ENCODE measurements at regions not wholly inside any gene's neighbourhood (a gene's known extent, or its start where the extent isn't known, plus 50 kb on each side); places are given as distances from the start of the nearest gene placed in this dataset.

- TF ChIP-seq REST (IDR thresholded peaks at IDR 0.05; ENCODE audit: insufficient read depth in 1 of 2, low read depth in 2 of 2, low read length in 2 of 2), result no peak
These were observed 61.1 kb upstream of the PALM2AKAP2 start for GRCh38 chr9:109718861-109719260.

DNA sequence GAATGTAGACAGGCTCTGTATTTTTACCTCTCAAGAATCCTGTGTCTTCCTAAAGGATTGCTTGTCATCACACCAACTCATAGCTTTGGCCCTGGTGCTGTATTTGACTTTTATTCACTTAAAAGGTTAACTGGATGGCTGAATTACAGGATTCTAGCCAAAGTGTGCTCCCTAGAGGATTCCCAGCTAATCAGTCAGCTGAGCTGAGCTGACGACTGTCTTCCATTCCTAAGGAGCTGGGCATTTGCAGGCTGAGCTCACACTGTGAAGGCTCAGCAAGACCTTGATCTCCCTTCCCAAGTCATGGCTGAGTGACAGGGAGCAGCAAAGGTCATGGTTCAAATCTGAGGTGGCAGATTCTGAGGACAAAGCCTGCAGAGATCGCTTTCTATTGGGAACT is 59.0 kb upstream of the PALM2AKAP2 start:
- TF ChIP-seq POLR2AphosphoS5 (IDR thresholded peaks at IDR 0.05; ENCODE audit: low read depth, low read length) (no peak), REST (IDR thresholded peaks at IDR 0.05; ENCODE audit: insufficient read depth in 1 of 2, low read depth in 2 of 2, low read length in 2 of 2) (no peak), TAF1 (IDR thresholded peaks at IDR 0.05; ENCODE audit: borderline replicate concordance, insufficient read depth, low read length) (no peak), FOXP2 (optimal IDR thresholded peaks at IDR 0.05; ENCODE audit: borderline replicate concordance, extremely low read depth, extremely low read length, insufficient read depth) (no peak), SIN3A (IDR thresholded peaks at IDR 0.05; ENCODE audit: borderline replicate concordance, insufficient read depth, low read length) (no peak)

DNA sequence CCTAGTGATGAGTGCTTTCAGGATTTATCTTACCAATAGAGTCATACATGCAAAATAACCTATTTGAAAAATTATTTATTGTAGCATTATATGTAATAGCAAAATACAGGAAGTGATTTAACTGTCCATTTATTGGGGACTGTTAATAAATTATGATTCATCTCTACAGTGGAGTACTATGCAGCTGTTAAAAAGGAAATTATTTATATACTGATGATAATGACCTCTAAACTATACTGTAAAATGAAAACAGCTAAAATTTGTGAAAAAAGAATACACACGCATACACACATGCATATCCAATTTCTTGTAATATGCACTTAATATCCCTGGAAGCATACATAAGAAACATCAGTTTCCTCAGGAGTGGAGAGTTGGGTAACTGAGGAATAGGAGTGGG is 58.0 kb upstream of the PALM2AKAP2 start:
- no peak for TF ChIP-seq SIN3A (IDR thresholded peaks at IDR 0.05; ENCODE audit: borderline replicate concordance, insufficient read depth, low read length)
- no peak for TF ChIP-seq FOXP2 (optimal IDR thresholded peaks at IDR 0.05; ENCODE audit: borderline replicate concordance, extremely low read depth, extremely low read length, insufficient read depth)
- TF ChIP-seq REST (IDR thresholded peaks at IDR 0.05; ENCODE audit: insufficient read depth in 1 of 2, low read depth in 2 of 2, low read length in 2 of 2), result no peak
- no peak for TF ChIP-seq TAF1 (IDR thresholded peaks at IDR 0.05; ENCODE audit: borderline replicate concordance, insufficient read depth, low read length)
- TF ChIP-seq POLR2AphosphoS5 (IDR thresholded peaks at IDR 0.05; ENCODE audit: low read depth, low read length), result no peak

DNA sequence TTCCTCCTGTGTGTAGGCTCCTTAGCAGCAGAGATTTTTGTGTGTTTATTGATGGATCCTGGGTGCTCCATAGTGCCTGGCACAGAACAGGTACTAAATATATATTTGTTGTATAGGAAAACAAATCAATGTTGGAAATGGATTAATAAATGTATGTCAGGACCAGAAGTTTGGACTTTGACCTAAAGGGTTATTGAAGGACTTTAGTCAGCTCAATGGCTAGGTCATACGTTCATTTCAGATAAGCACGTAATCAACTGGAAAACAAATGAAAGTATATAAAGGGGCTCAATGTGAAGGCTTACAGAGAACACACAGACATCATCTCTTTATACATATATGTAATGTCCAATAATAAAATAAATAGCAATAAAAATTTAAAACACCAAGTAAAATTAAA is 56.2 kb upstream of the PALM2AKAP2 start:
- TF ChIP-seq POLR2AphosphoS5 (IDR thresholded peaks at IDR 0.05; ENCODE audit: low read depth, low read length), result no peak
- TF ChIP-seq SIN3A (IDR thresholded peaks at IDR 0.05; ENCODE audit: borderline replicate concordance, insufficient read depth, low read length), result no peak
- no peak for TF ChIP-seq TAF1 (IDR thresholded peaks at IDR 0.05; ENCODE audit: borderline replicate concordance, insufficient read depth, low read length)
- no peak for TF ChIP-seq REST (IDR thresholded peaks at IDR 0.05; ENCODE audit: insufficient read depth in 1 of 2, low read depth in 2 of 2, low read length in 2 of 2)
- no peak for TF ChIP-seq FOXP2 (optimal IDR thresholded peaks at IDR 0.05; ENCODE audit: borderline replicate concordance, extremely low read depth, extremely low read length, insufficient read depth)

GRCh38 chr9:109725460-109725859 is 54.5 kb upstream of the PALM2AKAP2 start:
- TF ChIP-seq FOXP2 (optimal IDR thresholded peaks at IDR 0.05; ENCODE audit: borderline replicate concordance, extremely low read depth, extremely low read length, insufficient read depth) (no peak), TAF1 (IDR thresholded peaks at IDR 0.05; ENCODE audit: borderline replicate concordance, insufficient read depth, low read length) (no peak), SIN3A (IDR thresholded peaks at IDR 0.05; ENCODE audit: borderline replicate concordance, insufficient read depth, low read length) (no peak), REST (IDR thresholded peaks at IDR 0.05; ENCODE audit: insufficient read depth in 1 of 2, low read depth in 2 of 2, low read length in 2 of 2) (no peak), POLR2AphosphoS5 (IDR thresholded peaks at IDR 0.05; ENCODE audit: low read depth, low read length) (no peak)

Measured in PFSK-1 (cell line).